B cell (primary cell): ENCODE measurements at regions not wholly inside any gene's neighbourhood (a gene's known extent, or its start where the extent isn't known, plus 50 kb on each side); places are given as distances from the start of the nearest gene placed in this dataset.

Experiments
- ATAC-seq: fragments of 200-7000 bp; cut with Tn5 transposase; one replicate; pipeline ENCODE4 v1.10.0; 2021; ENCODE audit warnings: low read depth, mild to moderate bottlenecking, moderate number of reproducible peaks, moderate library complexity
- CTCF ChIA-PET: fragments of 350-600 bp; sonication (Branson Sonifier 250); formaldehyde crosslinking; loops from one replicate; lab custom pipeline; 2021; ENCODE audit warnings: antibody characterized with exemption, inconsistent platforms; lab: Charles Lee
- POLR2A ChIA-PET: fragments of 350-600 bp; sonication (Branson Sonifier 250); formaldehyde crosslinking; loops from one replicate; lab custom pipeline; 2021; ENCODE audit warnings: antibody characterized with exemption; lab: Charles Lee
- DNase-seq: peaks from one replicate; pipeline ENCODE4 v3.0.0; 2013
- H2AFZ ChIP-seq: 2 replicates; pipeline ENCODE4 v1.6.1; 2012; ENCODE audit warnings: mild to moderate bottlenecking, low read depth, low read length; ENCODE audit not compliant: insufficient read depth, poor library complexity, severe bottlenecking
- H3K27ac ChIP-seq, 2 donors: 1 replicate in 1 of 2; 2 replicates in 1 of 2; pipeline ENCODE4 v1.5.1; 2012 to 2013; ENCODE audit warnings: low read length in 2 of 2, mild to moderate bottlenecking in 2 of 2, moderate library complexity in 1 of 2
- H3K27me3 ChIP-seq, 4 experiments: fragments of 200-600 bp in 1 of 4; sonication (generic) in 1 of 4; replicated peaks in 1 of 4; 1 replicate in 2 of 4; 2 replicates in 2 of 4; pipeline versions ENCODE4 v1.6.1 to v1.7.0; 2013 to 2016; ENCODE audit warnings: low read length in 3 of 4, mild to moderate bottlenecking in 2 of 4, mixed read lengths in 1 of 4, moderate library complexity in 1 of 4; ENCODE audit not compliant: insufficient read depth in 4 of 4, control insufficient read depth in 3 of 4; ENCODE audit errors: control extremely low read depth in 1 of 4
- H3K36me3 ChIP-seq, 2 experiments: replicated peaks in 1 of 2; 1 replicate in 1 of 2; 2 replicates in 1 of 2; pipeline versions ENCODE4 v1.6.1 to v1.7.1; 2013; ENCODE audit warnings: low read length in 1 of 2; ENCODE audit not compliant: insufficient read depth in 2 of 2, control insufficient read depth in 1 of 2; ENCODE audit errors: control extremely low read depth in 1 of 2, extremely low read depth in 1 of 2
- H3K4me1 ChIP-seq, 2 donors: fragments of 200-600 bp in 1 of 2; sonication (generic) in 1 of 2; 1 replicate in 1 of 2; 2 replicates in 1 of 2; pipeline versions ENCODE4 v1.5.1 to v1.6.1; 2013 to 2017; ENCODE audit warnings: low read length in 2 of 2; ENCODE audit not compliant: control insufficient read depth in 2 of 2, insufficient read depth in 2 of 2
- H3K4me2 ChIP-seq: replicated peaks from 2 replicates; pipeline ENCODE3; 2012; ENCODE audit warnings: mild to moderate bottlenecking, low read depth, low read length; ENCODE audit not compliant: poor library complexity, severe bottlenecking
- H3K4me3 ChIP-seq, 5 experiments: fragments of 200-600 bp in 1 of 5; sonication (generic) in 1 of 5; 1 replicate in 3 of 5; 2 replicates in 2 of 5; pipeline versions ENCODE4 v1.5.1 to v1.7.0; 2011 to 2016; ENCODE audit warnings: low read length in 4 of 5, mild to moderate bottlenecking in 4 of 5, low read depth in 2 of 5, control low read depth in 1 of 5, moderate library complexity in 1 of 5; ENCODE audit not compliant: insufficient read depth in 1 of 5; ENCODE audit errors: control extremely low read depth in 1 of 5, extremely low read depth in 1 of 5
- H3K79me2 ChIP-seq: fragments of 200-600 bp; sonication (generic); one replicate; pipeline ENCODE4 v1.6.0; 2016; ENCODE audit warnings: low read length; ENCODE audit not compliant: control insufficient read depth, insufficient read depth
- H3K9ac ChIP-seq: fragments of 200-600 bp; sonication (generic); 2 replicates; pipeline ENCODE4 v1.6.1; 2017; ENCODE audit warnings: mild to moderate bottlenecking, low read length, moderate library complexity
- H3K9me3 ChIP-seq, 3 donors: one replicate each; pipeline versions ENCODE4 v1.6.1 to v1.7.1; 2013; ENCODE audit warnings: low read length in 2 of 3; ENCODE audit not compliant: control insufficient read depth in 2 of 3, insufficient read depth in 1 of 3; ENCODE audit errors: control extremely low read depth in 1 of 3
- H4K20me1 ChIP-seq: 2 replicates; pipeline ENCODE4 v1.6.0; 2012; ENCODE audit warnings: mild to moderate bottlenecking, low read length; ENCODE audit not compliant: insufficient read depth, control insufficient read depth, poor library complexity, severe bottlenecking
- H3K27ac Mint-ChIP-seq: one replicate; pipeline ENCODE4 v1.8.0; 2021; ENCODE audit warnings: mixed read lengths
- H3K27me3 Mint-ChIP-seq: one replicate; pipeline ENCODE4 v1.8.0; 2021; ENCODE audit warnings: mixed read lengths
- H3K4me1 Mint-ChIP-seq: one replicate; pipeline ENCODE4 v1.8.0; 2021; ENCODE audit warnings: mixed read lengths
- H3K4me3 Mint-ChIP-seq: one replicate; pipeline ENCODE4 v1.8.0; 2021; ENCODE audit warnings: mixed read lengths
- H3K9me3 Mint-ChIP-seq: one replicate; pipeline ENCODE4 v1.8.0; 2022; ENCODE audit warnings: mixed read lengths; ENCODE audit not compliant: insufficient read depth
- CTCF ChIP-seq: fragments of 200-600 bp; IDR thresholded peaks from one replicate; pipeline ENCODE4 v1.8.0; 2022; ENCODE audit warnings: antibody characterized with exemption, mild to moderate bottlenecking
- EZH2 ChIP-seq: IDR thresholded peaks from 2 replicates; pipeline ENCODE4 v1.6.1; 2012; ENCODE audit warnings: borderline replicate concordance, low read depth, mild to moderate bottlenecking, moderate library complexity, low read length; ENCODE audit not compliant: insufficient read depth, poor library complexity, severe bottlenecking
- WGBS: methylation state at CpG from one replicate; pipeline ENCODE4 v1.1.5; 2013; ENCODE audit warnings: missing lambda C conversion rate; ENCODE audit not compliant: insufficient coverage; 5-methylcytosine and 5-hydroxymethylcytosine counted together
- intact Hi-C: fragments of 100-400 bp; cut with micrococcal nuclease; formaldehyde crosslinking; loops from one replicate; pipeline ENCODE4 v1.10.0; 2022

GRCh38 chr2:8394569-8395359 lies 287.1 kb upstream of the ID2 start:
- Histone ChIP-seq H3K36me3 (no peaks in the 10 kb centered on the region), H3K9me3 (peaks cover 0 to 10% (median 0%) of the 10 kb centered on the region in 3 donors), H3K4me1 (no peaks in the 10 kb centered on the region), H3K27ac (no peak overlapping the region), H4K20me1 (no peaks in the 10 kb centered on the region), H3K4me3 (no peak overlapping the region), H3K79me2 (no peaks in the 10 kb centered on the region), H3K4me2 (no peak overlapping the region), H3K27me3 (peaks cover 0 to 10% (median 5%) of the 10 kb centered on the region in 4 experiments), H3K9ac (no peak overlapping the region), H2AFZ (no peak overlapping the region)
- Mint-ChIP-seq H3K27ac (no peak overlapping the region), H3K4me3 (no peak overlapping the region), H3K27me3 (peaks cover 11% of the 10 kb centered on the region), H3K9me3 (no peaks in the 10 kb centered on the region), H3K4me1 (no peaks in the 10 kb centered on the region)
- ChIA-PET CTCF (interaction anchor here (1.0 to 1.2 kb wide), 2 partner anchors 10 to 150 kb away, joined by 3 read pairs; no protein-coding TSS in a partner anchor), POLR2A (no interaction called here)
- no peak for DNase-seq
- 89% methylated on average over 7 of the region's 9 CpGs for WGBS
- no peak for ATAC-seq
- TF ChIP-seq CTCF (no peak), EZH2 (no peak)
- intact Hi-C loops: no loop called here

- H3K27ac ChIP-seq: no peak overlapping the region
- no peak overlapping the region for H2AFZ ChIP-seq
- H3K9ac ChIP-seq: no peak overlapping the region
- no peak overlapping the region for H3K4me2 ChIP-seq
- H4K20me1 ChIP-seq: no peaks in the 10 kb centered on the region
- intact Hi-C loops: no loop called here
- H3K9me3 ChIP-seq: peaks cover 0 to 10% (median 0%) of the 10 kb centered on the region in 3 donors
- no CpG with 5 or more reads among the region's 1 CpG for WGBS
- DNase-seq (no peak), ATAC-seq (no peak)
- H3K79me2 ChIP-seq: no peaks in the 10 kb centered on the region
- ChIA-PET POLR2A (interaction anchor here (0.6 kb wide), 1 partner anchor 174 kb away, joined by 3 read pairs; no protein-coding TSS in a partner anchor), CTCF (interaction anchor here (1.0 to 1.2 kb wide), 2 partner anchors 9 to 149 kb away, joined by 3 read pairs; no protein-coding TSS in a partner anchor)
- Mint-ChIP-seq H3K27ac (no peak overlapping the region), H3K27me3 (peaks cover 15% of the 10 kb centered on the region), H3K4me1 (no peaks in the 10 kb centered on the region), H3K4me3 (no peak overlapping the region), H3K9me3 (no peaks in the 10 kb centered on the region)
- H3K27me3 ChIP-seq: peaks cover 0 to 10% (median 5%) of the 10 kb centered on the region in 4 experiments
- no peak for TF ChIP-seq CTCF
- no peak for TF ChIP-seq EZH2
- no peaks in the 10 kb centered on the region for H3K4me1 ChIP-seq
- no peak overlapping the region for H3K4me3 ChIP-seq
- no peaks in the 10 kb centered on the region for H3K36me3 ChIP-seq
Observed at GRCh38 chr2:8395718-8396117, 286.1 kb upstream of the ID2 start.
